Smooth muscle cell (in vitro differentiated cells): ENCODE measurements at regions not wholly inside any gene's neighbourhood (a gene's known extent, or its start where the extent isn't known, plus 50 kb on each side); places are given as distances from the start of the nearest gene placed in this dataset.

Source experiments
- DNase-seq: peaks from one replicate; lab custom pipeline; 2025; ENCODE audit not compliant: unreplicated experiment; lab: John Stamatoyannopoulos, UW
- H2AFZ ChIP-seq: fragments of 200-600 bp; sonication (generic); 2 replicates; pipeline ENCODE4 v1.6.0; 2016; ENCODE audit warnings: antibody characterized with exemption, low read depth, mild to moderate bottlenecking
- H3F3A ChIP-seq: fragments of 200-600 bp; sonication (generic); 2 replicates; pipeline ENCODE4 v1.6.0; 2017; ENCODE audit warnings: antibody characterized with exemption, low read depth
- H3K27ac ChIP-seq: fragments of 200-600 bp; sonication (generic); 2 replicates; pipeline ENCODE4 v1.5.1; 2016; ENCODE audit warnings: low read depth, mild to moderate bottlenecking
- H3K27me3 ChIP-seq: fragments of 200-600 bp; sonication (generic); 2 replicates; pipeline ENCODE4 v1.6.1; 2016; ENCODE audit warnings: low read depth, mild to moderate bottlenecking
- H3K36me3 ChIP-seq: fragments of 200-600 bp; sonication (generic); 2 replicates; pipeline ENCODE4 v1.5.1; 2016; ENCODE audit warnings: low read depth
- H3K4me1 ChIP-seq: fragments of 200-600 bp; sonication (generic); 2 replicates; pipeline ENCODE4 v1.5.1; 2016; ENCODE audit warnings: low read depth
- H3K4me2 ChIP-seq: fragments of 200-600 bp; sonication (generic); 2 replicates; pipeline ENCODE4 v1.6.0; 2016; ENCODE audit warnings: mild to moderate bottlenecking
- H3K4me3 ChIP-seq: fragments of 200-600 bp; sonication (generic); 2 replicates; pipeline ENCODE4 v1.5.1; 2016; ENCODE audit warnings: mild to moderate bottlenecking
- H3K79me2 ChIP-seq: fragments of 200-600 bp; sonication (generic); 2 replicates; pipeline ENCODE4 v1.6.0; 2016; ENCODE audit warnings: low read depth, mild to moderate bottlenecking
- H3K9ac ChIP-seq: fragments of 200-600 bp; sonication (generic); 2 replicates; pipeline ENCODE4 v1.6.0; 2016; ENCODE audit warnings: low read depth
- H3K9me3 ChIP-seq: fragments of 200-600 bp; sonication (generic); replicated peaks from 2 replicates; pipeline ENCODE4 v1.5.1; 2016; ENCODE audit warnings: low read depth
- H4K20me1 ChIP-seq: fragments of 200-600 bp; sonication (generic); 2 replicates; pipeline ENCODE4 v1.6.0; 2016; ENCODE audit warnings: low read depth
- CTCF ChIP-seq: fragments of 200-600 bp; sonication (generic); IDR thresholded peaks from 2 replicates; pipeline ENCODE4 v1.5.1; 2017; ENCODE audit warnings: borderline replicate concordance, mild to moderate bottlenecking, antibody characterized with exemption; ENCODE audit not compliant: insufficient read depth, poor library complexity, severe bottlenecking
- WGBS: methylation state at CpG from one replicate; pipeline ENCODE4 v1.1.7; 2016; ENCODE audit warnings: low lambda C conversion rate; 5-methylcytosine and 5-hydroxymethylcytosine counted together

GRCh38 chrX:36508042-36508441 is 500.1 kb upstream of the FAM47C start:
- H3K9me3 ChIP-seq = no peaks in the 10 kb centered on the region
- no peak overlapping the region for H3K9ac ChIP-seq
- H3K4me2 ChIP-seq = no peak overlapping the region
- 59% methylated on average over 1 of the region's 1 CpG for WGBS
- H3K27me3 ChIP-seq = no peaks in the 10 kb centered on the region
- H3K4me1 ChIP-seq = no peaks in the 10 kb centered on the region
- no peak overlapping the region for H2AFZ ChIP-seq
- no peaks in the 10 kb centered on the region for H3F3A ChIP-seq
- no peaks in the 10 kb centered on the region for H4K20me1 ChIP-seq
- DNase-seq = no peak
- H3K27ac ChIP-seq = no peak overlapping the region
- no peak for TF ChIP-seq CTCF
- no peaks in the 10 kb centered on the region for H3K79me2 ChIP-seq
- no peaks in the 10 kb centered on the region for H3K36me3 ChIP-seq
- H3K4me3 ChIP-seq = no peak overlapping the region

- H3K27ac ChIP-seq = no peak overlapping the region
- no peak overlapping the region for H3K4me2 ChIP-seq
- no peak overlapping the region for H2AFZ ChIP-seq
- H3F3A ChIP-seq = no peaks in the 10 kb centered on the region
- H3K36me3 ChIP-seq = no peaks in the 10 kb centered on the region
- no peak overlapping the region for H3K4me3 ChIP-seq
- no peaks in the 10 kb centered on the region for H3K27me3 ChIP-seq
- DNase-seq = no peak
- no peak overlapping the region for H3K9ac ChIP-seq
- H3K9me3 ChIP-seq = peaks cover 12% of the 10 kb centered on the region
- H3K79me2 ChIP-seq = no peaks in the 10 kb centered on the region
- H4K20me1 ChIP-seq = no peaks in the 10 kb centered on the region
- H3K4me1 ChIP-seq = no peaks in the 10 kb centered on the region
- TF ChIP-seq CTCF = no peak
Measured at GRCh38 chrX:36510736-36511135, 497.4 kb upstream of the FAM47C start.

GRCh38 chrX:36528661-36529060 is 479.5 kb upstream of the FAM47C start:
- no peaks in the 10 kb centered on the region for H3K27me3 ChIP-seq
- H4K20me1 ChIP-seq = no peaks in the 10 kb centered on the region
- no peak for DNase-seq
- no peak overlapping the region for H3K27ac ChIP-seq
- no peak for TF ChIP-seq CTCF
- H2AFZ ChIP-seq = no peak overlapping the region
- no peak overlapping the region for H3K4me2 ChIP-seq
- no peaks in the 10 kb centered on the region for H3K4me1 ChIP-seq
- H3K9ac ChIP-seq = no peak overlapping the region
- H3K36me3 ChIP-seq = no peaks in the 10 kb centered on the region
- H3K79me2 ChIP-seq = no peaks in the 10 kb centered on the region
- no peaks in the 10 kb centered on the region for H3F3A ChIP-seq
- no peaks in the 10 kb centered on the region for H3K9me3 ChIP-seq
- 79% methylated on average over 1 of the region's 1 CpG for WGBS
- no peak overlapping the region for H3K4me3 ChIP-seq

GRCh38 chrX:36534900-36535299 is 473.3 kb upstream of the FAM47C start:
- Histone ChIP-seq H2AFZ (no peak overlapping the region), H3K9ac (no peak overlapping the region), H3K27me3 (no peaks in the 10 kb centered on the region), H3K4me2 (no peak overlapping the region), H4K20me1 (no peaks in the 10 kb centered on the region), H3K4me3 (no peak overlapping the region), H3K27ac (no peak overlapping the region), H3K4me1 (no peaks in the 10 kb centered on the region), H3K9me3 (no peaks in the 10 kb centered on the region), H3K79me2 (no peaks in the 10 kb centered on the region), H3K36me3 (no peaks in the 10 kb centered on the region), H3F3A (no peaks in the 10 kb centered on the region)
- no peak for DNase-seq
- no peak for TF ChIP-seq CTCF
- WGBS = 73% methylated on average over 6 of the region's 6 CpGs
